NCI-H2171 (cell line): ENCODE measurements at regions not wholly inside any gene's neighbourhood (a gene's known extent, or its start where the extent isn't known, plus 50 kb on each side); places are given as distances from the start of the nearest gene placed in this dataset.

Experiments
- DNase-seq: peaks from one replicate; lab custom pipeline; 2025; lab: John Stamatoyannopoulos, UW

- DNase-seq = peak; percentile 27
These were observed 357.6 kb upstream of the IRX4 start for GRCh38 chr5:2240118-2240904.

GRCh38 chr5:2239201-2239910 lies 356.6 kb upstream of the IRX4 start:
- no peak for DNase-seq

- no peak for DNase-seq
These were observed 356.0 kb upstream of the IRX4 start for GRCh38 chr5:2238732-2239131.

- no peak for DNase-seq
These were observed 344.7 kb upstream of the IRX4 start for GRCh38 chr5:2227433-2227832.

- no peak for DNase-seq
These were observed 342.0 kb upstream of the IRX4 start for GRCh38 chr5:2224689-2225088.

GRCh38 chr5:2223303-2223702 lies 340.6 kb upstream of the IRX4 start:
- peak; percentile 5 for DNase-seq

- DNase-seq = no peak
These were observed 339.7 kb upstream of the IRX4 start for GRCh38 chr5:2222246-2222992.

GRCh38 chr5:2221450-2221849 lies 338.7 kb upstream of the IRX4 start:
- DNase-seq = no peak

GRCh38 chr5:2220741-2221140 lies 338.0 kb upstream of the IRX4 start:
- no peak for DNase-seq

- no peak for DNase-seq
These were observed 336.5 kb upstream of the IRX4 start for GRCh38 chr5:2219149-2219776.

GRCh38 chr5:2217219-2217618 lies 334.5 kb upstream of the IRX4 start:
- no peak for DNase-seq

GRCh38 chr5:2214910-2215590 lies 332.3 kb upstream of the IRX4 start:
- DNase-seq = no peak

- no peak for DNase-seq
These were observed 330.5 kb upstream of the IRX4 start for GRCh38 chr5:2213121-2213730.

GRCh38 chr5:2212481-2212880 lies 329.8 kb upstream of the IRX4 start:
- DNase-seq = no peak

GRCh38 chr5:2208239-2208544 lies 325.5 kb upstream of the IRX4 start:
- DNase-seq = no peak

GRCh38 chr5:2207416-2208238 lies 324.9 kb upstream of the IRX4 start:
- no peak for DNase-seq

- DNase-seq = no peak
These were observed 324.3 kb upstream of the IRX4 start for GRCh38 chr5:2207109-2207399.

- no peak for DNase-seq
These were observed 323.8 kb upstream of the IRX4 start for GRCh38 chr5:2206293-2207108.

- DNase-seq = no peak
These were observed 323.0 kb upstream of the IRX4 start for GRCh38 chr5:2205596-2206226.

GRCh38 chr5:2205185-2205585 lies 322.5 kb upstream of the IRX4 start:
- no peak for DNase-seq
